ENCODE measurements at regions not wholly inside any gene's neighbourhood (a gene's known extent, or its start where the extent isn't known, plus 50 kb on each side); places are given as distances from the start of the nearest gene placed in this dataset.

- peak; percentile 8 for DNase-seq
Measured at GRCh38 chr9:88697764-88698432, 162.9 kb downstream of the NXNL2 start.

- DNase-seq: no peak
Measured at GRCh38 chr9:88702985-88703384, 168.0 kb downstream of the NXNL2 start.

GRCh38 chr9:88706193-88707113 is 171.5 kb downstream of the NXNL2 start:
- no peak for DNase-seq

GRCh38 chr9:88710449-88710848 is 175.5 kb downstream of the NXNL2 start:
- no peak for DNase-seq

GRCh38 chr9:88711719-88712118 is 176.7 kb downstream of the NXNL2 start:
- DNase-seq: no peak

- no peak for DNase-seq
Measured at GRCh38 chr9:88712484-88712883, 177.5 kb downstream of the NXNL2 start.

GRCh38 chr9:88713010-88713409 is 178.0 kb downstream of the NXNL2 start:
- no peak for DNase-seq

GRCh38 chr9:88716596-88717290 is 181.8 kb downstream of the NXNL2 start:
- no peak for DNase-seq

GRCh38 chr9:88721025-88721424 is 186.0 kb downstream of the NXNL2 start:
- no peak for DNase-seq

GRCh38 chr9:88721495-88722279 is 186.7 kb downstream of the NXNL2 start:
- no peak for DNase-seq

- peak; percentile 14 for DNase-seq
Measured at GRCh38 chr9:88722753-88723152, 187.8 kb downstream of the NXNL2 start.

GRCh38 chr9:88723751-88724150 is 188.8 kb downstream of the NXNL2 start:
- DNase-seq: no peak

- DNase-seq: no peak
Measured at GRCh38 chr9:88724331-88724730, 189.4 kb downstream of the NXNL2 start.

GRCh38 chr9:88725300-88726019 is 190.5 kb downstream of the NXNL2 start:
- DNase-seq: no peak

GRCh38 chr9:88726803-88727202 is 191.8 kb downstream of the NXNL2 start:
- no peak for DNase-seq

- no peak for DNase-seq
Measured at GRCh38 chr9:88730780-88731179, 195.8 kb downstream of the NXNL2 start.

- DNase-seq: no peak
Measured at GRCh38 chr9:88732128-88732527, 197.2 kb downstream of the NXNL2 start.

- DNase-seq: no peak
Measured at GRCh38 chr9:88733651-88734421, 198.9 kb downstream of the NXNL2 start.

GRCh38 chr9:88734527-88734926 is 199.5 kb downstream of the NXNL2 start:
- DNase-seq: no peak

GRCh38 chr9:88736136-88736637 is 201.2 kb downstream of the NXNL2 start:
- DNase-seq: no peak

GRCh38 chr9:88737031-88737430 is 202.1 kb downstream of the NXNL2 start:
- DNase-seq: no peak
